ENCODE measurements at regions not wholly inside any gene's neighbourhood (a gene's known extent, or its start where the extent isn't known, plus 50 kb on each side); places are given as distances from the start of the nearest gene placed in this dataset.

- Histone ChIP-seq H3K4me3 (ENCODE audit: control insufficient read depth in 1 of 7, extremely low read depth in 1 of 7, insufficient read depth in 4 of 7, low read depth in 2 of 7, low read length in 6 of 7) (no peak overlapping the region), H3K9me3 (ENCODE audit: control extremely low read depth in 1 of 5, control insufficient read depth in 4 of 5, insufficient read depth in 2 of 5, low read depth in 1 of 5, low read length in 4 of 5) (no peaks in the 10 kb centered on the region), H3K27me3 (replicated peaks in 2 of 5; ENCODE audit: control insufficient read depth in 4 of 5, insufficient read depth in 5 of 5, low read length in 4 of 5) (no peaks in the 10 kb centered on the region), H3K36me3 (ENCODE audit: control insufficient read depth in 4 of 4, insufficient read depth in 4 of 4, low read length in 3 of 4) (no peaks in the 10 kb centered on the region), H3K4me1 (ENCODE audit: control extremely low read depth in 1 of 4, control insufficient read depth in 4 of 4, insufficient read depth in 4 of 4, low read length in 3 of 4) (no peaks in the 10 kb centered on the region), H3K27ac (ENCODE audit: insufficient read depth in 1 of 2, low read depth in 1 of 2, low read length in 2 of 2, poor library complexity in 1 of 2, severe bottlenecking in 2 of 2) (no peak overlapping the region)
- no CpG with 5 or more reads among the region's 1 CpG for WGBS (ENCODE audit: insufficient coverage)
- POLR2A ChIA-PET: no interaction called here
- DNase-seq: no peak
- CTCF ChIA-PET: no interaction called here
These were observed 195.0 kb upstream of the RGMB start for GRCh38 chr5:98578438-98578837.

- Histone ChIP-seq H3K36me3 (ENCODE audit: control insufficient read depth in 4 of 4, insufficient read depth in 4 of 4, low read length in 3 of 4) (no peaks in the 10 kb centered on the region), H3K9me3 (ENCODE audit: control extremely low read depth in 1 of 5, control insufficient read depth in 4 of 5, insufficient read depth in 2 of 5, low read depth in 1 of 5, low read length in 4 of 5) (peaks cover 0 to 1% (median 0%) of the 10 kb centered on the region in 5 experiments), H3K27me3 (replicated peaks in 2 of 5; ENCODE audit: control insufficient read depth in 4 of 5, insufficient read depth in 5 of 5, low read length in 4 of 5) (no peaks in the 10 kb centered on the region), H3K27ac (ENCODE audit: insufficient read depth in 1 of 2, low read depth in 1 of 2, low read length in 2 of 2, poor library complexity in 1 of 2, severe bottlenecking in 2 of 2) (no peak overlapping the region), H3K4me1 (ENCODE audit: control extremely low read depth in 1 of 4, control insufficient read depth in 4 of 4, insufficient read depth in 4 of 4, low read length in 3 of 4) (no peaks in the 10 kb centered on the region), H3K4me3 (ENCODE audit: control insufficient read depth in 1 of 7, extremely low read depth in 1 of 7, insufficient read depth in 4 of 7, low read depth in 2 of 7, low read length in 6 of 7) (no peak overlapping the region)
- POLR2A ChIA-PET: no interaction called here
- CTCF ChIA-PET: no interaction called here
- DNase-seq: no peak
- no CpG with 5 or more reads among the region's 1 CpG for WGBS (ENCODE audit: insufficient coverage)
These were observed 192.1 kb upstream of the RGMB start for GRCh38 chr5:98581112-98581997.

GRCh38 chr5:98583586-98583985, 189.9 kb upstream of the RGMB start:
- Histone ChIP-seq H3K4me3 (ENCODE audit: control insufficient read depth in 1 of 7, extremely low read depth in 1 of 7, insufficient read depth in 4 of 7, low read depth in 2 of 7, low read length in 6 of 7) (no peak overlapping the region), H3K27ac (ENCODE audit: insufficient read depth in 1 of 2, low read depth in 1 of 2, low read length in 2 of 2, poor library complexity in 1 of 2, severe bottlenecking in 2 of 2) (no peak overlapping the region), H3K36me3 (ENCODE audit: control insufficient read depth in 4 of 4, insufficient read depth in 4 of 4, low read length in 3 of 4) (no peaks in the 10 kb centered on the region), H3K27me3 (replicated peaks in 2 of 5; ENCODE audit: control insufficient read depth in 4 of 5, insufficient read depth in 5 of 5, low read length in 4 of 5) (no peaks in the 10 kb centered on the region), H3K9me3 (ENCODE audit: control extremely low read depth in 1 of 5, control insufficient read depth in 4 of 5, insufficient read depth in 2 of 5, low read depth in 1 of 5, low read length in 4 of 5) (peaks cover 0 to 1% (median 0%) of the 10 kb centered on the region in 5 experiments), H3K4me1 (ENCODE audit: control extremely low read depth in 1 of 4, control insufficient read depth in 4 of 4, insufficient read depth in 4 of 4, low read length in 3 of 4) (no peaks in the 10 kb centered on the region)
- no peak for DNase-seq
- CTCF ChIA-PET: no interaction called here
- POLR2A ChIA-PET: no interaction called here
- 100% methylated on average over 1 of the region's 2 CpGs for WGBS (ENCODE audit: insufficient coverage)

- Histone ChIP-seq H3K4me1 (ENCODE audit: control extremely low read depth in 1 of 4, control insufficient read depth in 4 of 4, insufficient read depth in 4 of 4, low read length in 3 of 4) (no peaks in the 10 kb centered on the region), H3K4me3 (ENCODE audit: control insufficient read depth in 1 of 7, extremely low read depth in 1 of 7, insufficient read depth in 4 of 7, low read depth in 2 of 7, low read length in 6 of 7) (no peak overlapping the region), H3K27ac (ENCODE audit: insufficient read depth in 1 of 2, low read depth in 1 of 2, low read length in 2 of 2, poor library complexity in 1 of 2, severe bottlenecking in 2 of 2) (no peak overlapping the region), H3K27me3 (replicated peaks in 2 of 5; ENCODE audit: control insufficient read depth in 4 of 5, insufficient read depth in 5 of 5, low read length in 4 of 5) (no peaks in the 10 kb centered on the region), H3K9me3 (ENCODE audit: control extremely low read depth in 1 of 5, control insufficient read depth in 4 of 5, insufficient read depth in 2 of 5, low read depth in 1 of 5, low read length in 4 of 5) (peaks cover 0 to 1% (median 0%) of the 10 kb centered on the region in 5 experiments), H3K36me3 (ENCODE audit: control insufficient read depth in 4 of 4, insufficient read depth in 4 of 4, low read length in 3 of 4) (no peaks in the 10 kb centered on the region)
- 90% methylated on average over 2 of the region's 3 CpGs for WGBS (ENCODE audit: insufficient coverage)
- DNase-seq: no peak
- ChIA-PET POLR2A (no interaction called here), CTCF (no interaction called here)
These were observed 187.7 kb upstream of the RGMB start for GRCh38 chr5:98585661-98586310.

- no peaks in the 10 kb centered on the region for H3K4me1 ChIP-seq (ENCODE audit: control extremely low read depth in 1 of 4, control insufficient read depth in 4 of 4, insufficient read depth in 4 of 4, low read length in 3 of 4)
- POLR2A ChIA-PET: no interaction called here
- DNase-seq: no peak
- 83% methylated on average over 1 of the region's 4 CpGs for WGBS (ENCODE audit: insufficient coverage)
- H3K27me3 ChIP-seq (replicated peaks in 2 of 5; ENCODE audit: control insufficient read depth in 4 of 5, insufficient read depth in 5 of 5, low read length in 4 of 5): no peaks in the 10 kb centered on the region
- no peak overlapping the region for H3K27ac ChIP-seq (ENCODE audit: insufficient read depth in 1 of 2, low read depth in 1 of 2, low read length in 2 of 2, poor library complexity in 1 of 2, severe bottlenecking in 2 of 2)
- H3K9me3 ChIP-seq (ENCODE audit: control extremely low read depth in 1 of 5, control insufficient read depth in 4 of 5, insufficient read depth in 2 of 5, low read depth in 1 of 5, low read length in 4 of 5): peaks cover 0 to 1% (median 0%) of the 10 kb centered on the region in 5 experiments
- no peak overlapping the region for H3K4me3 ChIP-seq (ENCODE audit: control insufficient read depth in 1 of 7, extremely low read depth in 1 of 7, insufficient read depth in 4 of 7, low read depth in 2 of 7, low read length in 6 of 7)
- CTCF ChIA-PET: no interaction called here
- no peaks in the 10 kb centered on the region for H3K36me3 ChIP-seq (ENCODE audit: control insufficient read depth in 4 of 4, insufficient read depth in 4 of 4, low read length in 3 of 4)
These were observed 186.9 kb upstream of the RGMB start for GRCh38 chr5:98586581-98586980.

- CTCF ChIA-PET: no interaction called here
- no peak overlapping the region for H3K27ac ChIP-seq (ENCODE audit: insufficient read depth in 1 of 2, low read depth in 1 of 2, low read length in 2 of 2, poor library complexity in 1 of 2, severe bottlenecking in 2 of 2)
- no peaks in the 10 kb centered on the region for H3K27me3 ChIP-seq (replicated peaks in 2 of 5; ENCODE audit: control insufficient read depth in 4 of 5, insufficient read depth in 5 of 5, low read length in 4 of 5)
- no peak for DNase-seq
- no peaks in the 10 kb centered on the region for H3K36me3 ChIP-seq (ENCODE audit: control insufficient read depth in 4 of 4, insufficient read depth in 4 of 4, low read length in 3 of 4)
- no peak overlapping the region for H3K4me3 ChIP-seq (ENCODE audit: control insufficient read depth in 1 of 7, extremely low read depth in 1 of 7, insufficient read depth in 4 of 7, low read depth in 2 of 7, low read length in 6 of 7)
- 94% methylated on average over 2 of the region's 5 CpGs for WGBS (ENCODE audit: insufficient coverage)
- POLR2A ChIA-PET: no interaction called here
- H3K9me3 ChIP-seq (ENCODE audit: control extremely low read depth in 1 of 5, control insufficient read depth in 4 of 5, insufficient read depth in 2 of 5, low read depth in 1 of 5, low read length in 4 of 5): peaks cover 0 to 1% (median 0%) of the 10 kb centered on the region in 5 experiments
- H3K4me1 ChIP-seq (ENCODE audit: control extremely low read depth in 1 of 4, control insufficient read depth in 4 of 4, insufficient read depth in 4 of 4, low read length in 3 of 4): no peaks in the 10 kb centered on the region
These were observed 186.3 kb upstream of the RGMB start for GRCh38 chr5:98587166-98587565.

GRCh38 chr5:98588215-98588614, 185.2 kb upstream of the RGMB start:
- Histone ChIP-seq H3K4me1 (ENCODE audit: control extremely low read depth in 1 of 4, control insufficient read depth in 4 of 4, insufficient read depth in 4 of 4, low read length in 3 of 4) (no peaks in the 10 kb centered on the region), H3K36me3 (ENCODE audit: control insufficient read depth in 4 of 4, insufficient read depth in 4 of 4, low read length in 3 of 4) (no peaks in the 10 kb centered on the region), H3K4me3 (ENCODE audit: control insufficient read depth in 1 of 7, extremely low read depth in 1 of 7, insufficient read depth in 4 of 7, low read depth in 2 of 7, low read length in 6 of 7) (no peak overlapping the region), H3K27me3 (replicated peaks in 2 of 5; ENCODE audit: control insufficient read depth in 4 of 5, insufficient read depth in 5 of 5, low read length in 4 of 5) (no peaks in the 10 kb centered on the region), H3K27ac (ENCODE audit: insufficient read depth in 1 of 2, low read depth in 1 of 2, low read length in 2 of 2, poor library complexity in 1 of 2, severe bottlenecking in 2 of 2) (no peak overlapping the region), H3K9me3 (ENCODE audit: control extremely low read depth in 1 of 5, control insufficient read depth in 4 of 5, insufficient read depth in 2 of 5, low read depth in 1 of 5, low read length in 4 of 5) (peaks cover 0 to 1% (median 0%) of the 10 kb centered on the region in 5 experiments)
- DNase-seq: no peak
- CTCF ChIA-PET: no interaction called here
- 58% methylated on average over 2 of the region's 3 CpGs for WGBS (ENCODE audit: insufficient coverage)
- POLR2A ChIA-PET: no interaction called here

Measured in common myeloid progenitor, CD34-positive (primary cell).